GM18909 (cell line): ENCODE measurements at regions not wholly inside any gene's neighbourhood (a gene's known extent, or its start where the extent isn't known, plus 50 kb on each side); places are given as distances from the start of the nearest gene placed in this dataset.

Source experiments
- ATAC-seq: cut with Tn5 transposase; IDR thresholded peaks from one replicate; pipeline ENCODE4 v1.9.1; 2021; ENCODE audit warnings: mild to moderate bottlenecking; ENCODE audit not compliant: unreplicated experiment, poor library complexity

- ATAC-seq = no peak
Observed at GRCh38 chr21:38948377-38949069, 142.8 kb downstream of the ETS2 start.

- ATAC-seq = no peak
Observed at GRCh38 chr21:38945545-38946245, 140.0 kb downstream of the ETS2 start.

GRCh38 chr21:38944903-38945302 lies 139.2 kb downstream of the ETS2 start:
- ATAC-seq = no peak

- ATAC-seq = no peak
Observed at GRCh38 chr21:38944402-38944801, 138.7 kb downstream of the ETS2 start.

- no peak for ATAC-seq
Observed at GRCh38 chr21:38942748-38943211, 137.1 kb downstream of the ETS2 start.

GRCh38 chr21:38938769-38939168 lies 133.0 kb downstream of the ETS2 start:
- no peak for ATAC-seq

GRCh38 chr21:38938343-38938742 lies 132.6 kb downstream of the ETS2 start:
- no peak for ATAC-seq

- ATAC-seq = no peak
Observed at GRCh38 chr21:38937844-38938243, 132.1 kb downstream of the ETS2 start.

GRCh38 chr21:38937286-38937790 lies 131.6 kb downstream of the ETS2 start:
- ATAC-seq = no peak

- no peak for ATAC-seq
Observed at GRCh38 chr21:38936240-38936639, 130.5 kb downstream of the ETS2 start.

- no peak for ATAC-seq
Observed at GRCh38 chr21:38933731-38934130, 128.0 kb downstream of the ETS2 start.

- no peak for ATAC-seq
Observed at GRCh38 chr21:38931291-38931690, 125.6 kb downstream of the ETS2 start.

GRCh38 chr21:38930853-38931252 lies 125.1 kb downstream of the ETS2 start:
- no peak for ATAC-seq

- no peak for ATAC-seq
Observed at GRCh38 chr21:38930066-38930465, 124.3 kb downstream of the ETS2 start.

GRCh38 chr21:38929652-38930051 lies 123.9 kb downstream of the ETS2 start:
- no peak for ATAC-seq

- ATAC-seq = no peak
Observed at GRCh38 chr21:38929142-38929541, 123.4 kb downstream of the ETS2 start.

GRCh38 chr21:38927776-38928175 lies 122.0 kb downstream of the ETS2 start:
- ATAC-seq = no peak

- ATAC-seq = no peak
Observed at GRCh38 chr21:38925923-38926322, 120.2 kb downstream of the ETS2 start.

GRCh38 chr21:38925478-38925877 lies 119.7 kb downstream of the ETS2 start:
- no peak for ATAC-seq

GRCh38 chr21:38924954-38925353 lies 119.2 kb downstream of the ETS2 start:
- no peak for ATAC-seq

GRCh38 chr21:38923429-38923828 lies 117.7 kb downstream of the ETS2 start:
- ATAC-seq = no peak
